B cell (primary cell): ENCODE measurements at regions not wholly inside any gene's neighbourhood (a gene's known extent, or its start where the extent isn't known, plus 50 kb on each side); places are given as distances from the start of the nearest gene placed in this dataset.

Source experiments
- CTCF ChIP-seq: fragments of 200-600 bp; IDR thresholded peaks from one replicate; pipeline ENCODE4 v1.8.0; 2022; ENCODE audit warnings: antibody characterized with exemption, mild to moderate bottlenecking
- EZH2 ChIP-seq: IDR thresholded peaks from 2 replicates; pipeline ENCODE4 v1.6.1; 2012; ENCODE audit warnings: borderline replicate concordance, low read depth, mild to moderate bottlenecking, moderate library complexity, low read length; ENCODE audit not compliant: insufficient read depth, poor library complexity, severe bottlenecking

GRCh38 chr5:29508131-29508530 is 1685.4 kb upstream of the CDH6 start:
- TF ChIP-seq CTCF (no peak), EZH2 (no peak)
